Neutrophil (primary cell): ENCODE measurements at regions not wholly inside any gene's neighbourhood (a gene's known extent, or its start where the extent isn't known, plus 50 kb on each side); places are given as distances from the start of the nearest gene placed in this dataset.

ENCODE experiments used
- H3K27ac ChIP-seq: fragments of 200-600 bp; sonication (generic); 2 replicates; pipeline ENCODE4 v1.5.1; 2016; ENCODE audit warnings: mild to moderate bottlenecking, moderate library complexity
- H3K27me3 ChIP-seq: fragments of 200-600 bp; sonication (generic); 2 replicates; pipeline ENCODE4 v1.6.0; 2016; ENCODE audit warnings: mild to moderate bottlenecking
- H3K36me3 ChIP-seq: fragments of 200-600 bp; sonication (generic); 2 replicates; pipeline ENCODE4 v1.5.1; 2017
- H3K4me1 ChIP-seq, 2 experiments: fragments of 200-600 bp in 1 of 2; sonication (generic) in 1 of 2; 1 replicate in 1 of 2; 2 replicates in 1 of 2; pipeline versions ENCODE4 v1.5.1 to v1.6.1; 2013 to 2016; ENCODE audit warnings: low read depth in 1 of 2, low read length in 1 of 2, mild to moderate bottlenecking in 1 of 2, moderate library complexity in 1 of 2; ENCODE audit not compliant: control insufficient read depth in 1 of 2, insufficient read depth in 1 of 2
- H3K4me3 ChIP-seq, 2 experiments: fragments of 200-600 bp in 1 of 2; sonication (generic) in 1 of 2; 1 replicate in 1 of 2; 2 replicates in 1 of 2; pipeline ENCODE4 v1.5.1; 2013 to 2016; ENCODE audit warnings: low read depth in 1 of 2, low read length in 1 of 2, mild to moderate bottlenecking in 1 of 2, moderate library complexity in 1 of 2
- H3K9me3 ChIP-seq: fragments of 200-600 bp; sonication (generic); 2 replicates; pipeline ENCODE4 v1.5.1; 2016
- CTCF ChIP-seq: fragments of 200-600 bp; sonication (generic); IDR thresholded peaks from 2 replicates; pipeline ENCODE4 v1.5.1; 2016; ENCODE audit warnings: antibody characterized with exemption

DNA sequence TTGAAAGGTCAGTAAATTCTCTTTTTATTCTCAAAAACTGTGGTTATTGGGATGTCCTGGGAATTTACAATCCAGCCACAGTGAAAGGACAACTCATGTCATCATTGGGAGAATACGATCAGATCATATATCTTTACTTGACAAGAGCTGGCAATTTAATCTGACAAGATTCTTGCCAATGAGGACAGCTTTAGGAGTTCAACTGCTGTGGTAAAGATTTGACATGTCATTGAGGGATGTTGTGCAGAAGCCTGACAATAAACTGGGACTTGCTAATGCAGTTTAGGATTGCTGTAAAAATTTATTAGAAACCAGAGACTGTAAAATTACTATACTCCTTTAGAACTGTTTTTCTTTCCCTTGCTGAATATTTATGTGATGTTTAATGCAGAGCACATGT is 1131.0 kb downstream of the MAT2B start:
- TF ChIP-seq CTCF = no peak
- Histone ChIP-seq H3K27me3 (no peaks in the 10 kb centered on the region), H3K27ac (no peak overlapping the region), H3K36me3 (no peaks in the 10 kb centered on the region), H3K9me3 (no peaks in the 10 kb centered on the region), H3K4me3 (no peak overlapping the region), H3K4me1 (no peaks in the 10 kb centered on the region)

DNA sequence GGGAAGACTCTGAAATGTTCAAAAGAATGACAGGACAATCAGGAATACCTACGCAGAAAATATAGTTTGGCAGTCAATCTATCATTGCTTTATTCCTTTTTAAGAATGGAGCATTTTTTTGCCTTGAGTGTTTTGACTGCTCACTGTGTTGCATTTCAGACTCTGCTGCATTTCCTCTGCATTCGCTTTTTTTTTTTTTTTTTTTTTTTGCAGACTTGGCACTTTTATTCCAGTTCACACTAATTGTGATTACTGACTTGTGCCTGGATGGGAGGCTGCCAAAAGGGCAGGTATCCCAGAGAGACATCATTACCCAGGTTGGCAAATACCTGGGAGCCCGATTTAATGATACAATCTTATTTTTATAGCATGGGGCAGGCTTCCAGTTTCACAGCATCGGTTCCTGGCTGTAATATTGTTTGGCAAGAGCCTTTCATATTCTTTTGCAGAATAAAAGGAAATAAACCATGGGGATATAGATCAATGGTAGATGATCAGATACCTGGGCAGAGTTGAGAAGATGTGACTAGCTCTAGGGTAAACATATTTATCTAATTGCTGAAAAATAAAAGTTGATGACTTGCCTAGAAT is 1132.6 kb downstream of the MAT2B start:
- Histone ChIP-seq H3K27ac (no peak overlapping the region), H3K4me3 (no peak overlapping the region), H3K9me3 (no peaks in the 10 kb centered on the region), H3K4me1 (no peaks in the 10 kb centered on the region), H3K27me3 (no peaks in the 10 kb centered on the region), H3K36me3 (no peaks in the 10 kb centered on the region)
- no peak for TF ChIP-seq CTCF

DNA sequence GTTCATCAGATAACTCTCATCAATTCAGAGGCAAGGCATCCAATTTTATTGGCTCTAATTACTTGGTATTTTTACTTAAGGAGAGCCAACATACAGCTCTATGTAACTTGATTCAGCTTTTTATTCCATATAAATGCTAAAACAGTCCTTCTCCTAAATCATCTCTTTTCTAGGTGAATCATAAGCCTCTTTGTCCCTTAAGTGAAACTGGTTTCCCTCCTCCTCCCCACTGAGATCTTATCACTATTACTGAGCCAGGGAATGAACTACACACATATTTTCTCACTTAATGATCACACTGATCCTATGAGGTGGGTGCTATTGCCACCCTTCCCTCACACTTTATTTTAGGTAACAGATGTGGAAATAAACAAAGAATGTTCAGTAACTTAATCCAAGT is 1143.8 kb downstream of the MAT2B start:
- no peak overlapping the region for H3K27ac ChIP-seq
- peaks cover 12 to 17% of the 10 kb centered on the region in 2 experiments for H3K4me1 ChIP-seq
- no peaks in the 10 kb centered on the region for H3K9me3 ChIP-seq
- H3K36me3 ChIP-seq = no peaks in the 10 kb centered on the region
- no peak overlapping the region for H3K4me3 ChIP-seq
- no peaks in the 10 kb centered on the region for H3K27me3 ChIP-seq
- TF ChIP-seq CTCF = no peak

GRCh38 chr5:164650427-164650826 is 1145.0 kb downstream of the MAT2B start:
- H3K27me3 ChIP-seq = no peaks in the 10 kb centered on the region
- TF ChIP-seq CTCF = no peak
- no peak overlapping the region for H3K27ac ChIP-seq
- no peak overlapping the region for H3K4me3 ChIP-seq
- H3K36me3 ChIP-seq = no peaks in the 10 kb centered on the region
- H3K4me1 ChIP-seq = peaks cover 12 to 17% of the 10 kb centered on the region in 2 experiments
- no peaks in the 10 kb centered on the region for H3K9me3 ChIP-seq

GRCh38 chr5:164651546-164652275 is 1146.3 kb downstream of the MAT2B start:
- H3K4me1 ChIP-seq = peaks cover 12 to 17% of the 10 kb centered on the region in 2 experiments
- H3K27ac ChIP-seq = peak overlapping the region; percentile 77
- H3K4me3 ChIP-seq = peak overlapping the region; percentile 43 to 51
- no peaks in the 10 kb centered on the region for H3K9me3 ChIP-seq
- H3K36me3 ChIP-seq = no peaks in the 10 kb centered on the region
- TF ChIP-seq CTCF = no peak
- H3K27me3 ChIP-seq = no peaks in the 10 kb centered on the region
